Renal cortex interstitium (tissue), 11 donors: ENCODE measurements at regions not wholly inside any gene's neighbourhood (a gene's known extent, or its start where the extent isn't known, plus 50 kb on each side); places are given as distances from the start of the nearest gene placed in this dataset.
"Not testable (repeated sequence)": the region's sequence is repeated elsewhere in the genome, so short reads cannot be mapped to it uniquely, and the experiment has no call there.

Experiments used
- DNase-seq, 11 donors: peaks; one replicate each; pipeline ENCODE4 v3.0.0-alpha.2; 2013; ENCODE audit warnings: low read depth in 9 of 11, low spot score in 4 of 11; ENCODE audit errors: extremely low read depth in 1 of 11

GRCh38 chr1:14375226-14375625 is 223.3 kb upstream of the KAZN start:
- no peak for DNase-seq

GRCh38 chr1:14377386-14377785 is 221.1 kb upstream of the KAZN start:
- no peak for DNase-seq

- no peak for DNase-seq
These were observed 218.1 kb upstream of the KAZN start for GRCh38 chr1:14380408-14380807.

- no peak for DNase-seq
These were observed 207.7 kb upstream of the KAZN start for GRCh38 chr1:14390816-14391215.

GRCh38 chr1:14392161-14392858 is 206.2 kb upstream of the KAZN start:
- no peak for DNase-seq

- DNase-seq: no peak
These were observed 205.6 kb upstream of the KAZN start for GRCh38 chr1:14392859-14393365.

- no peak for DNase-seq
These were observed 202.4 kb upstream of the KAZN start for GRCh38 chr1:14396100-14396499.

- no peak for DNase-seq
These were observed 194.4 kb upstream of the KAZN start for GRCh38 chr1:14403961-14404645.

GRCh38 chr1:14404862-14405301 is 193.6 kb upstream of the KAZN start:
- DNase-seq: no peak

- DNase-seq: no peak
These were observed 186.2 kb upstream of the KAZN start for GRCh38 chr1:14412235-14412634.

- no peak for DNase-seq
These were observed 184.5 kb upstream of the KAZN start for GRCh38 chr1:14413819-14414490.

GRCh38 chr1:14415396-14415795 is 183.1 kb upstream of the KAZN start:
- DNase-seq: no peak

- not testable (repeated sequence) for DNase-seq
These were observed 178.7 kb upstream of the KAZN start for GRCh38 chr1:14419778-14420218.

GRCh38 chr1:14420686-14421085 is 177.8 kb upstream of the KAZN start:
- no peak for DNase-seq

GRCh38 chr1:14421295-14421976 is 177.0 kb upstream of the KAZN start:
- DNase-seq: no peak

- DNase-seq: no peak
These were observed 176.4 kb upstream of the KAZN start for GRCh38 chr1:14421977-14422609.

- DNase-seq: no peak
These were observed 174.0 kb upstream of the KAZN start for GRCh38 chr1:14424325-14425002.

- DNase-seq: no peak
These were observed 171.6 kb upstream of the KAZN start for GRCh38 chr1:14426854-14427253.
